H54 (cell line): ENCODE measurements at regions not wholly inside any gene's neighbourhood (a gene's known extent, or its start where the extent isn't known, plus 50 kb on each side); places are given as distances from the start of the nearest gene placed in this dataset.

Source experiments
- DNase-seq: peaks from one replicate; pipeline ENCODE4 v3.0.0; 2011; ENCODE audit warnings: low spot score, mixed read lengths; ENCODE audit not compliant: insufficient read length
- FAIRE-seq: peaks from 3 replicates; lab custom pipeline; 2011; peaks lifted over from hg19 to GRCh38; lab: Jason Lieb, UNC
- POLR2A ChIP-seq: IDR thresholded peaks from 2 replicates; pipeline ENCODE4 v1.6.1; 2011; ENCODE audit warnings: low read depth, mild to moderate bottlenecking, low read length

DNA sequence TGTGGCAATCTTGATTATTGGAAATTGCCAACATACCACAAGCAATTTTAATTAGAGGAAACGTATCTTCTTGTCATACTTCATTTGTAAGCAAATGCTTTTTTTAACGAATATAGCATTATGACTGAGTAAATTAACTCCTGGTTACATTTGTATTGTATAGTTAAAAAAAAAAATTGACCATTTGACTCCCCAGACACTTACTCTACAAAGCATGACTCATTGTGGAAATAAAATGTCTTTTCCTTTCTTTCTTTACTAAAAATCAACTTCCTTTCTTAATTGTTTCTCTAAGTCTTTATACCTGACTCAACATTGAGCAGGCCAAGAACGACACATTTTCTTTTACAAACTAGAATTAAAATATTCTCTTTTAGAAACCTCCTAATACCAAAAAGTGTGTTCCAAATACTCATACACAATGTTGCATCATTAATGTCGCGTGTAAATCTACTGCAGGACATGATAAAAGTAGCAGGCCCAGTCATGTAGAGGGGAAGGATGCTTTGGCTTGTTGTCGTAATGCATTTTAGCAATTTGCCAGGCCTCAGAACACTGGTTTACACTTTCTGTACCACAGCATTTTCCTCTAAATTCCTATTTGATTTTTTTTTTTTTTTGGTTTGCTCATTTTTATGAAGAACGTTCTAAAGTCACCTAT is 349.6 kb upstream of the KCNH7 start:
- DNase-seq (no peak), FAIRE-seq (no peak)
- no peak for TF ChIP-seq POLR2A

DNA sequence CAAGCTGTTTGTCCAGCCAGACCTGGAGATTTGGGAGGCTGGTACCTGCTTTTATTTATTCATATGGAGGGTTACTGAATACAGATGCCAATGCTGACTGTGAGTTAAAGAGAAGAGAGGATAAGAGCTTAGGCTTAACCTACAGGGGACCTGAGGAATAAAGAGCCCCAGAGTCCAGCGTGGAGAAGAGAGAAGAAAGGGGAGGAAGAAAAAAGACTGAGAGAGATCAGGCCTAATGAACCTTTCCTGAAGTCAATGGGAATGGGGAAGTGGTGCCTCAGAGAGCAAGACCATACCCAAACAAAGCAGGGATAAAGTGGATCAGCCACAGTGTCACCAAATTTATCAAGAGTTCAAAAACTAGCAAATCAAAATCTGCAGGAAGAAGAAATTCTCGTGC is 348.6 kb upstream of the KCNH7 start:
- no peak for FAIRE-seq
- DNase-seq = no peak
- no peak for TF ChIP-seq POLR2A

DNA sequence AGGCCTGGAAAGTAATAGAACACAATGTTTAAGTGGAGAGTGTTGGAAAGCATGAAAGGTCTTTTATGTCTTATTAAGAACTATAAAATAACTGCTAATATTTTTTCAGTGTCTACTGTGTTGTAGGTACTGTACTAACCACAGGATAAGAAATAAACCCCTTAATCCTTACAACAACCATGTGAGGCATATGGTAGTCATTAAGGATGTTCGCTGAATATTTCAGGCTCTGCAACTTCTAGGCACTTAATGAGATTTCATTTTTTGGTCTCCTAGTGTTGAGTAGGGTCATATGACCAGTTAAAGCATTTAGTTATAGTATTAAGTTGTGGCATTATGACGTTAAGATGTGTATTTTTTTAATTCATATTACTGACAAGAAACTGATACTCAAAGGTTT is 346.6 kb upstream of the KCNH7 start:
- FAIRE-seq (no peak), DNase-seq (no peak)
- no peak for TF ChIP-seq POLR2A

DNA sequence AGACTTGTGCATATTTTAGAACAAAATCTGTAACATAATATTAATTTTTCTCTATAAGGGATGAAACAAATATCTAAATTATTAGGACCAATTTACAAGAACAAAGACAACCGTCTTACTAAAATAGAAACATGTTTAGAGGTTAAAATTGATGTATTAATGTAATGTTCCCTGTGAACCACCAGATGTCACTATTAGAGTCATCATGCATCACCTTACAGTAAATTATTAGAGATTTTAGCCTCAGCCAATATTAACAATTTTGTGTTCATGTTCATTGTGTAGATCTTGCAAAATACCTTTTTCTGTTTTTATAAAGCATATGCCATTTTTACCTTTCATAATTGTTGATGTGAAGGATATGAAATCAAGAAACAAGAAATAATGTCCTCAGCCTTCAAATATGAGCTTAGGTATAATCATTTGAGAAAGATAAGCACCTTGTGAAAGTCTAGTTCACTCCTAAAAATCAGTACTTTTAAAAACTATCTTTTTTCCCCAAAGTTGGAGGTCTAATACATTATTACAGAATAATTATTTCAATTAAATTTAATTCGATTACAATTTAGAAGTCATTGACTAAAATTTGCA is 344.3 kb upstream of the KCNH7 start:
- TF ChIP-seq POLR2A = no peak
- DNase-seq (no peak), FAIRE-seq (peak; percentile 84)

DNA sequence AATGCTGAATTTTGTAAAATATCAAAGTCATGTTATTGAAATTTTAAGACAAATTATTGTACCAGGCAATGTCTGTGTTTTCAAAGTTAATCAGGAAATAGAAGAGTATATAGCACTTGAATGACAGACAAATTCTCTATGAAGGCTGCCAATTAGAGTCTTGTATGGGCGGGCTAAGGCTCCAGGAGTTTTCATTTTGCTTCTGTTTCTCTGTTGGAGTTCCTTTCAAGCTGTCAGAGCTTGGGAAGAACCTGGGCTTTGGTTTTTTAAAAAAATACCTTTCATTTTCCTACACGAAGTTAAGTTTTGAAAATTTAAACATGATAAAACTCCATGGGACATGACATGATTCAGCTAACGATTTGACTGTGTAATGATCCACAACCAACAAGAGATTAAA is 339.0 kb upstream of the KCNH7 start:
- TF ChIP-seq POLR2A = no peak
- DNase-seq = no peak
- no peak for FAIRE-seq

DNA sequence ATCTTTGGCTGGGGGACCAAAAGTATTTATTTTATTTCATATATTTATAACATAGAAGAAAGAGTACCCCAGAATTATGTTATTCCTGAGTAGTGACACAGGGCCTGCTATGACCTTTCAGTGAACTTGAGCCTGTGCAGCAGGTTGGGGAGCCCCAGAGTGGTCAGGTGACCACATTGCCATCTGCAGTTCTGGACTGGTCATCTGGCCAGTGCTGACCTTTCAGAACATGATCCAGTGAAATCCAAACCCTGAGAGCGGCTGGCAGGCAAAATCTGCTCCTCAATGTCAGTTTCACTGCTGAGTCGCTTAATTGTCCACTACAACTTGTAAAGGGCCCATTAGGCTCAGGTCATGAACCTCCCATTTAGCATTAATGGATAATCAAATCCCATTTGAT is 336.7 kb upstream of the KCNH7 start:
- no peak for TF ChIP-seq POLR2A
- FAIRE-seq = no peak
- DNase-seq = no peak

DNA sequence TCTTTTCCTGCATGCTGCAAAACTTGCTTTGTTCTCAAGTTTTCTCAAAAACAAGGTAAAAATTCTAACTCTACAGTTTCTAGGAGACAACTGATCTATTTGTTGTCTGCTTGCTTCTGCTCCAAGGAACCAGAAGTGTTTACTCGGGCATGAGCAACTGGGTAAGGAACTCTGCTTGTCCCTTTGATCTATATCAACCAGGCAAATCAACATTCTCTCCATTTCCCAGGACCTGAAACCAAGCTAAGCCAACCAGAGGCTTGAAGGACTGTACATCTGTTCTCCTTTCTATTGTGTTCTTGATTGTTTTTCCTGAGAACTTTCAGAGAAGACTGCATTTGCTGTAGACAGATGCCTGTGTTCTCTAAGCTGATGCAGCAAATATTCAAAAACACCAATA is 335.0 kb upstream of the KCNH7 start:
- DNase-seq (no peak), FAIRE-seq (no peak)
- TF ChIP-seq POLR2A = no peak

DNA sequence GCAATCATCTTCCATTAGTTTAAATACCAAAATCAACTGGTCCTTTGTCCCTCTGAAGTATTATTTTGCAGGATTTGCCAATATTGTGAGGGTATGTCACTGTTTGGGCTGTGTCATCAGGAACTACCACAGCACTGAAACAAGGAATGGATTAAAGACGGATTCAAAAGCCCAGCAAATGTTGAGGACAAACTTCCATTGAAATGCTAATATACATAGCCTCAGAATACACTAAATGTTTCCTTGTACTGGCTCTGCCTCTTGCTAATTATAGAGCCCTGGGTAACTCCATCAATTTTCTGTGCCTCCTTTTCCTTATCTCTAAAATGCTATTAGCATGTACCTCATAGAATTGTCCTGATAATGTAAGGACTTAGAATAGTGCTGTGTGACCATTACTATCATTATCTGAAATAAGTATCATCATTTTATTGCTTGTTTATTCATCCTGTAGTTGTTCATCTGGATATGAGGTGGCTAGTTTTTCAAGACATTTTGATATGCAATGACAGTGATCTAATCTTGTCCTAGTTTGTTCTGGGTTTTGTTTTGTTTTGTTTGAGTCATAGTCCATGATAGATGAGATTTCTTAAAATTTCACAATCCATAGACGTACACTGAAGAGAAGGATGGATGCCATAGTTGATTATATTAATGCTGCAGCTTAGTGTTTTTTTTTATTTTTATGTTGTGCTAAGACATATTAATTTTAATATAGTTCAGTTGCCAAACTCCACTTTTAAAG is 333.4 kb upstream of the KCNH7 start:
- peak; percentile 58 for FAIRE-seq
- DNase-seq = no peak
- no peak for TF ChIP-seq POLR2A

DNA sequence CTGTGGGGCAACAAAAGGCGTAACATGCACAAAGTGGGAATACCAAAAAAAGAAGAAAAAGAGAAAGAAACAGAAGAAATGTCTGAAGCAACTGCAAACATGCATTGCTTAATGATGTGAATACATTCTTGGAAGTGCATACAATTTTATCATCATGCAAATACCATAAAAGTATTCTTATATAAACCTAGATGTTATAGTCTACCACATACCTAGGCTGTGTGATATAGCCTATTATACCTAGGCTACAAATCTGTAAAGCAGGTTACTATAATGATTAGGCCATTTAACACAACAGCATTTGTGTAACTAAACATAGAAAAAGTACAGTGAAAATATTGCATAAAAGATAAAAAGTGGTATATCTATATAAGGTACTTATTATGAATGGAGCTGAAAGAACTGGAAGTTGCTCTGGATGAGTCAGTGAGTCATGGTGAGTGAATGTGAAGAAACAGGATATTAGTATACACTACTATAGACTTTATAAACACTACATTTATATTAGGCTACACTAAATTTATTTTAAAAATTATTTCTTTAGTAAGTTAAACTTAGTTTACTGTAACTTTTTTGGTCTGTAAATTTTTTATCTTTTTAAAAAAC is 319.4 kb upstream of the KCNH7 start:
- FAIRE-seq (no peak), DNase-seq (no peak)

DNA sequence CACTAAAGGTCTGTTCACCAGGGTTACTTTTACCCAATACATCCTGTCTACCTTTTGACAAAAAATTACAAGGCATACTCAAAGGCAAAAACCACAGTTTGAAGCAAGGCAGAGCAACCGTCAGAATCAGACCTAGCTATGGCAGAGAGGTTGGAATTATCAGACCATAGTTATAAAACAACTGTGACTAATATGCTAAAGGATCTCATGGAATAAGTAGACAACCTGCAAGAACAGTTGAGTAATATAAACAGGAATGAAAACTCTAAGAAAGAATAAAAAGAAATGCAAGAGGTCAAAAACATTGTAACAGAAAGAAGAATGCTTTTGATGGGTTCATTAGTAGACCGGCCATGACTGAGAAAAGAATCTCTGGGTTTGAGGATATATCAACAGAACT is 318.8 kb upstream of the KCNH7 start:
- DNase-seq (no peak), FAIRE-seq (peak; percentile 27)
- no peak for TF ChIP-seq POLR2A

More for the DNA sequence above, 319.4 kb upstream of the KCNH7 start:
- TF ChIP-seq POLR2A = no peak

DNA sequence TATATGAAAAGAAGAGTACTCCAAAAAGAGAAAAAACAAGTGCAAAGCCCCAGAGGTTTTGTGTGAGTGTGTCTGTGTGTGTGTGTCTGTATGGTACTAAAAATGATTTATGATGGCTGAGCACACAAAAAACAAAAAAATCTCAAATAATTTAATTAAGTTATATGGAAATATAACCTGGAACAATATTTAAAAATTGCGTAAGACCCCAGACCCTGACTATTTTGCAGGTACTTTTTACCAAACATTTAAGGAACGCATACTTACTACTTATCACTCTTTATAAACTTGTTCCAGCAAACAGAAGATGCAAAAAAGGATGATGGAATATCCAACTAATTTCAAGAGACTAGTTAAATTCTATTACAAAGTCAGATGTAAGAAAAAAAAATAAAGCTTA is 317.4 kb upstream of the KCNH7 start:
- TF ChIP-seq POLR2A = no peak
- FAIRE-seq (no peak), DNase-seq (no peak)

DNA sequence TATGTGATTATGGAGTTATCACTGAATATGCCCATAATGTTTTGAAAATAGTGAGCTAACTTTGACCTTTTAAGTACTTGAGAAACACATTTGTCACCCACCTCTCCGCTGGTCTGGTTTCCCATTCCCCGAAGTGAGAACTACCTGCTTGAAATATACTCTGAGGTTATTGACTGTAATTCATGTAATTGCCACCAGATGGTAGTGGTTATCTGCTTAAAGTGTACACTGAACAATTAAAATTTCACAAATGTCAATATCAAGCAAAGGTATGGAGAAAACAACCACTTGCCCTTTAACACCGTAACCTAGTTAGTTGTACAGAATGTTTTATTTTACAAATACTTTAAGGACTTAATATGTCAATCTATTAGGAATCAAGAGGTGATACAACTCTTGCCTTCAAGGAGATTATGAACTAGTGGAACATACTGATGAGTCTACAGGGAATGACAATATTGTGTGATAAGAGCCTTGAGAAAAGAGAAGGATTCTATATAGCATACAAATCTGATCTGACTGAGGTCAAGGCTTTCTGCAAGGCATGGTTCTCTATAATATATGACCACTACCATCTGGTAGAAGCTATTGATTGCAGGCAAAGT is 316.8 kb upstream of the KCNH7 start:
- TF ChIP-seq POLR2A = no peak
- FAIRE-seq = peak; percentile 89
- no peak for DNase-seq

DNA sequence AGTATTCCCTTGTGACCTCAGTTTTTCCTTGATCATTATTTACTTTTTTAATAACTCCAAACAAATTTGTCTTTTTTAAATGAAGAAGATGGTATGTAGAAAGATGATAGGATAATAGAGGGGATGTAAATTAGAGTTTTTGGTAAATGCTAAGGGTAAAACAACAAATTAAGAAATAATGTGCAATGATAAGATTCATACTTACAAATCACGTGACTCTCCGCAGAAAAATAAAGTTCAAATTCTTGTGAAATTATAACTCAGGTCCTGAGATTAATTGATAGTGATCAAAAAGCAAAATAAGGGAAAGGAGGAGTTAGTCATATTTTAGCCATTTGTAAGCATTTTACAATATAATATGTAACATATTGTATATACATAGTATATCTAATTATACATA is 304.1 kb upstream of the KCNH7 start:
- FAIRE-seq = no peak
- TF ChIP-seq POLR2A = no peak
- no peak for DNase-seq

DNA sequence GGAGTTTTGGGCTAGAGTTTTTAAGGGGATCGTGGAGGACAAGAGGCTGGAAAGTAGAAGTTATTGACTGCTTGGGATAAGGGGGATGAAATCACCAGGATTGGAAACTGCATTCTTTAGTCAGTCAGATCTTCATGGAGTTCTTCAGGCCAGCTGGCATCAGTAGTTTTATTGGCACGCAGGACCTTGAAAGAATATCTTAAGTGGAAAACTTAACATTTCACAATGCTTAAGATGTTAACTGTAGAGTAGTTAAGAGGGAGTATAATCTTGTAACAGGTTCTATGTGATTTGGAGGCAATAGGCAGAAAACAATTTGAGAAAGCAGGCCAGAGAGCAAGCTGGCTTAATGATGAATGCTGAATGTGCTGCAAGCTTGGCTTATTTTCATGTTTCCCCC is 300.4 kb upstream of the KCNH7 start:
- TF ChIP-seq POLR2A = no peak
- FAIRE-seq (no peak), DNase-seq (no peak)

DNA sequence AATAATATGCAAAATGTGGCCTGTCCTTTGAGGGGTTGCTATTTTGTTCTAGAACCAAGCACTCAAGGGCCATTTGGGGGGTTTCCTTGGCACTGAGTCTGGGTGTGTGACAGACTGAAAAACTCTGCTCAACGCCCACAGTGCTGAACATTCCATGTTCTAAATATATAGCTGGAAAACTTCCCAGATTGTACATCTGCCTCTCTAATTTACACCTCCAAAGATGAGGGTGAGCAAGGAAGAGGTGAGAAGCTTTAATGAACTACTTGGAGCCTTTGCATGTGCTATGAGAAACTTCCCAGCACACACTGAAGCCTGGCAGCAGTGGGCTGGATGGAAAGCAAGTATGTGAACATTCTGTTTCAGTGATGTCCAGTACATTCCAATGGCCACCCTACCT is 296.7 kb upstream of the KCNH7 start:
- TF ChIP-seq POLR2A = no peak
- DNase-seq = no peak
- FAIRE-seq = no peak
